ENCODE measurements at regions not wholly inside any gene's neighbourhood (a gene's known extent, or its start where the extent isn't known, plus 50 kb on each side); places are given as distances from the start of the nearest gene placed in this dataset.
"Not testable (repeated sequence)": the region's sequence is repeated elsewhere in the genome, so short reads cannot be mapped to it uniquely, and the experiment has no call there.

- DNase-seq, result no peak
Measured at GRCh38 chr7:118843456-118843855, 619.0 kb downstream of the ANKRD7 start.

GRCh38 chr7:118844748-118845147 is 620.2 kb downstream of the ANKRD7 start:
- DNase-seq, result no peak

- no peak for DNase-seq
Measured at GRCh38 chr7:118845791-118846190, 621.3 kb downstream of the ANKRD7 start.

GRCh38 chr7:118846977-118847376 is 622.5 kb downstream of the ANKRD7 start:
- DNase-seq, result no peak

- DNase-seq, result no peak
Measured at GRCh38 chr7:118855290-118855689, 630.8 kb downstream of the ANKRD7 start.

GRCh38 chr7:118858651-118859149 is 634.2 kb downstream of the ANKRD7 start:
- no peak for DNase-seq

- no peak for DNase-seq
Measured at GRCh38 chr7:118861581-118861980, 637.1 kb downstream of the ANKRD7 start.

GRCh38 chr7:118862740-118863139 is 638.2 kb downstream of the ANKRD7 start:
- no peak for DNase-seq

- DNase-seq, result no peak
Measured at GRCh38 chr7:118863966-118864365, 639.5 kb downstream of the ANKRD7 start.

GRCh38 chr7:118867860-118868259 is 643.4 kb downstream of the ANKRD7 start:
- no peak for DNase-seq

GRCh38 chr7:118869141-118869540 is 644.6 kb downstream of the ANKRD7 start:
- not testable (repeated sequence) for DNase-seq

GRCh38 chr7:118870187-118870586 is 645.7 kb downstream of the ANKRD7 start:
- DNase-seq, result no peak

GRCh38 chr7:118872568-118872967 is 648.1 kb downstream of the ANKRD7 start:
- peak; percentile 41 for DNase-seq

- no peak for DNase-seq
Measured at GRCh38 chr7:118877187-118877586, 652.7 kb downstream of the ANKRD7 start.

- DNase-seq, result no peak
Measured at GRCh38 chr7:118878336-118878735, 653.8 kb downstream of the ANKRD7 start.

GRCh38 chr7:118898284-118898683 is 673.8 kb downstream of the ANKRD7 start:
- no peak for DNase-seq

- DNase-seq, result no peak
Measured at GRCh38 chr7:118902600-118902999, 678.1 kb downstream of the ANKRD7 start.

GRCh38 chr7:118907911-118908527 is 683.5 kb downstream of the ANKRD7 start:
- no peak for DNase-seq

GRCh38 chr7:118916120-118916519 is 691.6 kb downstream of the ANKRD7 start:
- DNase-seq, result not testable (repeated sequence)

- peak; percentile 6 for DNase-seq
Measured at GRCh38 chr7:118918556-118918955, 694.1 kb downstream of the ANKRD7 start.

GRCh38 chr7:118938845-118939244 is 714.3 kb downstream of the ANKRD7 start:
- DNase-seq, result no peak

- DNase-seq, result no peak
Measured at GRCh38 chr7:118944271-118944670, 719.8 kb downstream of the ANKRD7 start.

GRCh38 chr7:118945911-118946682 is 721.6 kb downstream of the ANKRD7 start:
- DNase-seq, result no peak

- no peak for DNase-seq
Measured at GRCh38 chr7:118948508-118948907, 724.0 kb downstream of the ANKRD7 start.

Data from NCI-H226 (cell line).